ENCODE measurements at regions not wholly inside any gene's neighbourhood (a gene's known extent, or its start where the extent isn't known, plus 50 kb on each side); places are given as distances from the start of the nearest gene placed in this dataset.

GRCh38 chr5:4984461-4984860 lies 155.7 kb upstream of the ADAMTS16 start:
- no peak for DNase-seq

GRCh38 chr5:4987431-4987830 lies 152.7 kb upstream of the ADAMTS16 start:
- no peak for DNase-seq

GRCh38 chr5:4989118-4989517 lies 151.0 kb upstream of the ADAMTS16 start:
- DNase-seq: no peak

GRCh38 chr5:4990017-4990416 lies 150.1 kb upstream of the ADAMTS16 start:
- DNase-seq: no peak

- no peak for DNase-seq
Observed at GRCh38 chr5:4990462-4990861, 149.7 kb upstream of the ADAMTS16 start.

GRCh38 chr5:4991925-4992324 lies 148.2 kb upstream of the ADAMTS16 start:
- DNase-seq: no peak

- no peak for DNase-seq
Observed at GRCh38 chr5:4995014-4995413, 145.1 kb upstream of the ADAMTS16 start.

- DNase-seq: no peak
Observed at GRCh38 chr5:5005353-5005752, 134.8 kb upstream of the ADAMTS16 start.

GRCh38 chr5:5006548-5006947 lies 133.6 kb upstream of the ADAMTS16 start:
- DNase-seq: no peak

GRCh38 chr5:5009240-5009639 lies 130.9 kb upstream of the ADAMTS16 start:
- no peak for DNase-seq

- no peak for DNase-seq
Observed at GRCh38 chr5:5011151-5011550, 129.0 kb upstream of the ADAMTS16 start.

- no peak for DNase-seq
Observed at GRCh38 chr5:5014586-5015235, 125.4 kb upstream of the ADAMTS16 start.

GRCh38 chr5:5017827-5018577 lies 122.1 kb upstream of the ADAMTS16 start:
- DNase-seq: no peak

- no peak for DNase-seq
Observed at GRCh38 chr5:5018578-5018970, 121.6 kb upstream of the ADAMTS16 start.

GRCh38 chr5:5021436-5021835 lies 118.7 kb upstream of the ADAMTS16 start:
- no peak for DNase-seq

- DNase-seq: no peak
Observed at GRCh38 chr5:5025098-5025773, 114.9 kb upstream of the ADAMTS16 start.

- peak; percentile 64 for DNase-seq
Observed at GRCh38 chr5:5025774-5026408, 114.2 kb upstream of the ADAMTS16 start.

GRCh38 chr5:5026409-5026785 lies 113.7 kb upstream of the ADAMTS16 start:
- DNase-seq: no peak

GRCh38 chr5:5031665-5032064 lies 108.5 kb upstream of the ADAMTS16 start:
- no peak for DNase-seq

- no peak for DNase-seq
Observed at GRCh38 chr5:5037674-5038073, 102.5 kb upstream of the ADAMTS16 start.

GRCh38 chr5:5039918-5040317 lies 100.2 kb upstream of the ADAMTS16 start:
- no peak for DNase-seq

GRCh38 chr5:5040712-5041111 lies 99.4 kb upstream of the ADAMTS16 start:
- no peak for DNase-seq

- no peak for DNase-seq
Observed at GRCh38 chr5:5042806-5043205, 97.3 kb upstream of the ADAMTS16 start.

- DNase-seq: no peak
Observed at GRCh38 chr5:5043346-5043745, 96.8 kb upstream of the ADAMTS16 start.

Measured in SHP77 treated with DMSO at 0.1 percent for 48 hours (cell line).